Erythroblast (primary cell): ENCODE measurements at regions not wholly inside any gene's neighbourhood (a gene's known extent, or its start where the extent isn't known, plus 50 kb on each side); places are given as distances from the start of the nearest gene placed in this dataset.
"Not testable (repeated sequence)": the region's sequence is repeated elsewhere in the genome, so short reads cannot be mapped to it uniquely, and the experiment has no call there.

Experiments used
- DNase-seq, 2 experiments: peaks; one replicate each; lab custom pipeline; 2025; lab: John Stamatoyannopoulos, UW
- GATA1 ChIP-seq: IDR thresholded peaks from 2 replicates; pipeline ENCODE4 v1.6.1; 2011; ENCODE audit warnings: low read depth, mild to moderate bottlenecking, control low read depth, low read length, moderate library complexity
- POLR2A ChIP-seq: IDR thresholded peaks from 2 replicates; pipeline ENCODE4 v1.6.1; 2011; ENCODE audit warnings: mild to moderate bottlenecking, low read length

GRCh38 chr1:238962941-238963340 is 423.4 kb upstream of the CHRM3 start:
- no peak for TF ChIP-seq POLR2A
- DNase-seq, result no peak

GRCh38 chr1:238961790-238962189 is 424.6 kb upstream of the CHRM3 start:
- DNase-seq, result no peak
- TF ChIP-seq GATA1, result no peak
- no peak for TF ChIP-seq POLR2A

GRCh38 chr1:238960071-238960470 is 426.3 kb upstream of the CHRM3 start:
- no peak for DNase-seq
- no peak for TF ChIP-seq POLR2A
- no peak for TF ChIP-seq GATA1

- no peak for TF ChIP-seq GATA1
- no peak for DNase-seq
Observed at GRCh38 chr1:238955934-238956333, 430.4 kb upstream of the CHRM3 start.

GRCh38 chr1:238954865-238955264 is 431.5 kb upstream of the CHRM3 start:
- DNase-seq, result no peak
- TF ChIP-seq GATA1, result no peak
- no peak for TF ChIP-seq POLR2A

- DNase-seq, result no peak
- TF ChIP-seq POLR2A (no peak), GATA1 (no peak)
Observed at GRCh38 chr1:238953448-238954010, 432.8 kb upstream of the CHRM3 start.

GRCh38 chr1:238951809-238952208 is 434.6 kb upstream of the CHRM3 start:
- no peak for DNase-seq
- TF ChIP-seq POLR2A (no peak), GATA1 (no peak)

- no peak for DNase-seq
- TF ChIP-seq GATA1, result no peak
- no peak for TF ChIP-seq POLR2A
Observed at GRCh38 chr1:238950784-238951183, 435.6 kb upstream of the CHRM3 start.

GRCh38 chr1:238950017-238950416 is 436.4 kb upstream of the CHRM3 start:
- no peak for DNase-seq
- no peak for TF ChIP-seq POLR2A
- no peak for TF ChIP-seq GATA1

- TF ChIP-seq GATA1, result no peak
- TF ChIP-seq POLR2A, result no peak
- no peak for DNase-seq
Observed at GRCh38 chr1:238944028-238944427, 442.3 kb upstream of the CHRM3 start.

GRCh38 chr1:238927899-238928298 is 458.5 kb upstream of the CHRM3 start:
- TF ChIP-seq POLR2A (no peak), GATA1 (no peak)
- no peak for DNase-seq

- DNase-seq, result peak in 1 of 2 experiments; percentile 3
Observed at GRCh38 chr1:238916828-238917227, 469.5 kb upstream of the CHRM3 start.

GRCh38 chr1:238914346-238914745 is 472.0 kb upstream of the CHRM3 start:
- no peak for TF ChIP-seq GATA1
- no peak for TF ChIP-seq POLR2A
- no peak for DNase-seq

More at GRCh38 chr1:238916828-238917227, 469.5 kb upstream of the CHRM3 start:
- TF ChIP-seq GATA1 (no peak), POLR2A (no peak)

GRCh38 chr1:238913210-238913609 is 473.2 kb upstream of the CHRM3 start:
- TF ChIP-seq GATA1 (no peak), POLR2A (no peak)
- DNase-seq, result no peak

- no peak for DNase-seq
- no peak for TF ChIP-seq POLR2A
- no peak for TF ChIP-seq GATA1
Observed at GRCh38 chr1:238912148-238912547, 474.2 kb upstream of the CHRM3 start.

GRCh38 chr1:238902752-238903151 is 483.6 kb upstream of the CHRM3 start:
- not testable (repeated sequence) for DNase-seq
